HG03378 (cell line): ENCODE measurements at regions not wholly inside any gene's neighbourhood (a gene's known extent, or its start where the extent isn't known, plus 50 kb on each side); places are given as distances from the start of the nearest gene placed in this dataset.

ENCODE experiments used
- ATAC-seq: cut with Tn5 transposase; IDR thresholded peaks from one replicate; pipeline ENCODE4 v1.9.1; 2021; ENCODE audit warnings: mild to moderate bottlenecking, moderate library complexity; ENCODE audit not compliant: unreplicated experiment

GRCh38 chrX:51798701-51799100 lies 55.5 kb downstream of the GSPT2 start:
- no peak for ATAC-seq

GRCh38 chrX:51802917-51803688 lies 59.9 kb downstream of the GSPT2 start:
- ATAC-seq, result peak; percentile 93

GRCh38 chrX:51803833-51804232 lies 60.6 kb downstream of the GSPT2 start:
- ATAC-seq, result no peak

GRCh38 chrX:51804741-51805140 lies 61.5 kb downstream of the GSPT2 start:
- no peak for ATAC-seq

- no peak for ATAC-seq
Observed at GRCh38 chrX:51813886-51814460, 70.7 kb downstream of the GSPT2 start.

GRCh38 chrX:51824061-51824460 lies 69.4 kb upstream of the MAGED1 start:
- no peak for ATAC-seq

- ATAC-seq, result no peak
Observed at GRCh38 chrX:51825436-51825835, 68.0 kb upstream of the MAGED1 start.

GRCh38 chrX:51834076-51834475 lies 59.3 kb upstream of the MAGED1 start:
- no peak for ATAC-seq

- no peak for ATAC-seq
Observed at GRCh38 chrX:51836823-51837222, 56.6 kb upstream of the MAGED1 start.

- no peak for ATAC-seq
Observed at GRCh38 chrX:51837451-51837850, 56.0 kb upstream of the MAGED1 start.

GRCh38 chrX:51837921-51838320 lies 55.5 kb upstream of the MAGED1 start:
- no peak for ATAC-seq
